CD4-positive, alpha-beta T cell (primary cell): ENCODE measurements at regions not wholly inside any gene's neighbourhood (a gene's known extent, or its start where the extent isn't known, plus 50 kb on each side); places are given as distances from the start of the nearest gene placed in this dataset.

Source experiments
- ATAC-seq: fragments of 200-7000 bp; cut with Tn5 transposase; one replicate; pipeline ENCODE4 v1.10.0; 2022; ENCODE audit warnings: mild to moderate bottlenecking; ENCODE audit not compliant: poor library complexity
- CTCF ChIA-PET: fragments of 350-600 bp; sonication (Branson Sonifier 250); formaldehyde crosslinking; loops from one replicate; lab custom pipeline; 2021; ENCODE audit warnings: antibody characterized with exemption, inconsistent platforms; lab: Charles Lee
- POLR2A ChIA-PET: fragments of 350-600 bp; sonication (Branson Sonifier 250); formaldehyde crosslinking; loops from one replicate; lab custom pipeline; 2021; ENCODE audit warnings: antibody characterized with exemption, inconsistent platforms; lab: Charles Lee
- DNase-seq, 14 experiments: peaks; one replicate each; pipeline ENCODE4 v3.0.0-alpha.2; 2013 to 2020; ENCODE audit warnings: mixed read lengths in 2 of 14
- H3K27ac ChIP-seq, 2 donors: one replicate each; pipeline versions ENCODE4 v1.5.1 to v1.7.0; 2013; ENCODE audit warnings: low read length in 2 of 2, low read depth in 1 of 2, mild to moderate bottlenecking in 1 of 2
- H3K27me3 ChIP-seq, 2 experiments: 1 replicate in 1 of 2; 2 replicates in 1 of 2; pipeline versions ENCODE4 v1.6.1 to v1.7.0; 2013; ENCODE audit warnings: low read length in 2 of 2, control low read depth in 1 of 2, mild to moderate bottlenecking in 1 of 2, moderate library complexity in 1 of 2; ENCODE audit not compliant: insufficient read depth in 2 of 2, control insufficient read depth in 1 of 2
- H3K36me3 ChIP-seq: one replicate; pipeline ENCODE4 v1.6.1; 2013; ENCODE audit warnings: low read length, control low read depth; ENCODE audit not compliant: insufficient read depth
- H3K4me1 ChIP-seq: one replicate; pipeline ENCODE4 v1.6.1; 2013; ENCODE audit warnings: low read length, control low read depth; ENCODE audit not compliant: insufficient read depth
- H3K4me3 ChIP-seq: one replicate; pipeline ENCODE4 v1.5.1; 2013; ENCODE audit warnings: mild to moderate bottlenecking, low read length, moderate library complexity
- H3K9me3 ChIP-seq, 2 experiments: 1 replicate in 1 of 2; 2 replicates in 1 of 2; pipeline versions ENCODE4 v1.6.1 to v1.7.0; 2013; ENCODE audit warnings: low read length in 2 of 2, mild to moderate bottlenecking in 2 of 2, control low read depth in 1 of 2, moderate library complexity in 1 of 2; ENCODE audit not compliant: control insufficient read depth in 1 of 2, insufficient read depth in 1 of 2
- H3K27ac Mint-ChIP-seq: one replicate; pipeline ENCODE4 v1.8.0; 2020; ENCODE audit warnings: mixed read lengths
- H3K27me3 Mint-ChIP-seq: one replicate; pipeline ENCODE4 v1.8.0; 2021; ENCODE audit warnings: mixed read lengths
- H3K36me3 Mint-ChIP-seq: one replicate; pipeline ENCODE4 v1.8.0; 2021; ENCODE audit warnings: low read depth, mixed read lengths
- H3K4me1 Mint-ChIP-seq: one replicate; pipeline ENCODE4 v1.8.0; 2021; ENCODE audit warnings: low read depth, mixed read lengths
- H3K4me3 Mint-ChIP-seq: one replicate; pipeline ENCODE4 v1.8.0; 2020; ENCODE audit warnings: mild to moderate bottlenecking, mixed read lengths
- H3K9me3 Mint-ChIP-seq: one replicate; pipeline ENCODE4 v1.8.0; 2020; ENCODE audit warnings: mixed read lengths
- intact Hi-C, 2 experiments: fragments of 100-400 bp; cut with DNase I in 1 of 2; cut with micrococcal nuclease in 1 of 2; formaldehyde crosslinking; loops; one replicate each; pipeline versions ENCODE4 v1.15.1 to v1.9.0; 2023 to 2025; cut with DNase I, micrococcal nuclease
- TF ChIP-seq, protein P1 (sequence below): fragments of 200-600 bp; IDR thresholded peaks from one replicate; pipeline ENCODE4 v1.8.0; 2022; ENCODE audit warnings: antibody characterized with exemption, mild to moderate bottlenecking

GRCh38 chr9:91162784-91163443 lies 198.8 kb downstream of the AUH start:
- TF ChIP-seq, protein P1, sequence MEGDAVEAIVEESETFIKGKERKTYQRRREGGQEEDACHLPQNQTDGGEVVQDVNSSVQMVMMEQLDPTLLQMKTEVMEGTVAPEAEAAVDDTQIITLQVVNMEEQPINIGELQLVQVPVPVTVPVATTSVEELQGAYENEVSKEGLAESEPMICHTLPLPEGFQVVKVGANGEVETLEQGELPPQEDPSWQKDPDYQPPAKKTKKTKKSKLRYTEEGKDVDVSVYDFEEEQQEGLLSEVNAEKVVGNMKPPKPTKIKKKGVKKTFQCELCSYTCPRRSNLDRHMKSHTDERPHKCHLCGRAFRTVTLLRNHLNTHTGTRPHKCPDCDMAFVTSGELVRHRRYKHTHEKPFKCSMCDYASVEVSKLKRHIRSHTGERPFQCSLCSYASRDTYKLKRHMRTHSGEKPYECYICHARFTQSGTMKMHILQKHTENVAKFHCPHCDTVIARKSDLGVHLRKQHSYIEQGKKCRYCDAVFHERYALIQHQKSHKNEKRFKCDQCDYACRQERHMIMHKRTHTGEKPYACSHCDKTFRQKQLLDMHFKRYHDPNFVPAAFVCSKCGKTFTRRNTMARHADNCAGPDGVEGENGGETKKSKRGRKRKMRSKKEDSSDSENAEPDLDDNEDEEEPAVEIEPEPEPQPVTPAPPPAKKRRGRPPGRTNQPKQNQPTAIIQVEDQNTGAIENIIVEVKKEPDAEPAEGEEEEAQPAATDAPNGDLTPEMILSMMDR: no peak
- no peaks in the 10 kb centered on the region for H3K27me3 ChIP-seq
- Mint-ChIP-seq H3K9me3 (no peaks in the 10 kb centered on the region), H3K27me3 (no peaks in the 10 kb centered on the region), H3K4me3 (peak overlapping the region; percentile 58), H3K4me1 (peaks cover 37% of the 10 kb centered on the region), H3K36me3 (no peaks in the 10 kb centered on the region), H3K27ac (peak overlapping the region; percentile 13)
- DNase-seq (peak in 7 of 14 experiments; percentile 15 to 67 (median 39)), ATAC-seq (no peak)
- POLR2A ChIA-PET: no interaction called here
- no peak overlapping the region for H3K27ac ChIP-seq
- peaks cover 46% of the 10 kb centered on the region for H3K4me1 ChIP-seq
- H3K9me3 ChIP-seq: no peaks in the 10 kb centered on the region
- H3K36me3 ChIP-seq: no peaks in the 10 kb centered on the region
- intact Hi-C loops: no loop called here
- no peak overlapping the region for H3K4me3 ChIP-seq
- CTCF ChIA-PET: no interaction called here

DNA sequence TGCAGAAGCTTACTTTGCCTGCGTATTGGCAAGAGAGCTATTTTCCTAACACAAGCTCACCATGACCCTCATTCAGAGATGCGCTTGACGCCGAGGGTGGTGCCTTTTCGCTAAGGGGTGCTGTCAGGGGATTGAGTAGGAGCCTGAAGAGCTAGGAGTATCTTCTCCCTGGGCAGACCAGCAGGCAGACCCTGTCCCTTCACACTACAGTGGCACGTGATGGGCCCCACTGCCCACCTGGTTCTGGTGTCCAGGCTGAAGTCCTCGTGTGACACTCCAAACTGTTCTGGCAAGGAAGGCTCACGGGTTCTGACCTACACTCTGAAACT lies 198.3 kb downstream of the AUH start:
- H3K9me3 Mint-ChIP-seq: no peaks in the 10 kb centered on the region
- Histone ChIP-seq H3K27ac (no peak overlapping the region), H3K27me3 (no peaks in the 10 kb centered on the region), H3K4me1 (peaks cover 46% of the 10 kb centered on the region), H3K36me3 (no peaks in the 10 kb centered on the region), H3K9me3 (no peaks in the 10 kb centered on the region), H3K4me3 (no peak overlapping the region)
- H3K27ac Mint-ChIP-seq: no peak overlapping the region
- H3K4me3 Mint-ChIP-seq: no peak overlapping the region
- H3K4me1 Mint-ChIP-seq: peaks cover 37% of the 10 kb centered on the region
- ChIA-PET POLR2A (no interaction called here), CTCF (no interaction called here)
- no peak for ATAC-seq
- intact Hi-C loops: no loop called here
- no peaks in the 10 kb centered on the region for H3K27me3 Mint-ChIP-seq
- H3K36me3 Mint-ChIP-seq: no peaks in the 10 kb centered on the region
- TF ChIP-seq, protein P1: no peak
- no peak for DNase-seq

GRCh38 chr9:91163773-91164471 lies 197.8 kb downstream of the AUH start:
- peaks cover 0 to under 1% of the 10 kb centered on the region in 2 experiments for H3K9me3 ChIP-seq
- H3K4me3 ChIP-seq: no peak overlapping the region
- peaks cover 46% of the 10 kb centered on the region for H3K4me1 ChIP-seq
- no peak overlapping the region for H3K27ac ChIP-seq
- H3K36me3 ChIP-seq: no peaks in the 10 kb centered on the region
- Mint-ChIP-seq H3K9me3 (no peaks in the 10 kb centered on the region), H3K4me1 (peaks cover 37% of the 10 kb centered on the region), H3K27me3 (no peaks in the 10 kb centered on the region), H3K36me3 (no peaks in the 10 kb centered on the region), H3K4me3 (no peak overlapping the region), H3K27ac (no peak overlapping the region)
- CTCF ChIA-PET: no interaction called here
- POLR2A ChIA-PET: interaction anchor here (1.2 to 1.4 kb wide), 3 partner anchors 11 to 29 kb away, joined by 3 to 5 read pairs (median 3); no protein-coding TSS in a partner anchor
- ATAC-seq: no peak
- H3K27me3 ChIP-seq: no peaks in the 10 kb centered on the region
- intact Hi-C loops: no loop called here
- peak in 3 of 14 experiments; percentile 33 to 53 (median 42) for DNase-seq
- TF ChIP-seq, protein P1: no peak
